Gastrocnemius medialis (tissue), 4 donors: ENCODE measurements at regions not wholly inside any gene's neighbourhood (a gene's known extent, or its start where the extent isn't known, plus 50 kb on each side); places are given as distances from the start of the nearest gene placed in this dataset.

Experiments used
- ATAC-seq, 2 donors: fragments of 150-250 bp; one replicate each; pipeline ENCODE4 v1.9.1; 2016
- DNase-seq, 2 donors: peaks; one replicate each; pipeline ENCODE4 v3.0.0-alpha.2; 2019
- H3K27ac ChIP-seq, 4 donors: fragments of 200-600 bp; sonication (generic); 1 replicate in 1 of 4; 2 replicates in 3 of 4; pipeline ENCODE4 v1.5.1; 2016 to 2018; ENCODE audit warnings: mild to moderate bottlenecking in 2 of 4, moderate library complexity in 1 of 4
- H3K27me3 ChIP-seq, 3 donors: fragments of 200-600 bp; sonication (generic) in 2 of 3; 1 replicate in 1 of 3; 2 replicates in 2 of 3; pipeline versions ENCODE4 v1.5.1 to v1.6.0; 2016 to 2019; ENCODE audit warnings: mild to moderate bottlenecking in 1 of 3, moderate library complexity in 1 of 3
- H3K36me3 ChIP-seq, 2 donors: fragments of 200-600 bp; sonication (generic) in 1 of 2; one replicate each; pipeline ENCODE4 v1.5.1; 2017 to 2018
- H3K4me1 ChIP-seq, 2 donors: fragments of 200-600 bp; sonication (generic) in 1 of 2; one replicate each; pipeline ENCODE4 v1.5.1; 2016 to 2017; ENCODE audit warnings: mild to moderate bottlenecking in 2 of 2
- H3K4me3 ChIP-seq, 4 donors: fragments of 200-600 bp; sonication (generic) in 3 of 4; 1 replicate in 1 of 4; 2 replicates in 3 of 4; pipeline ENCODE4 v1.5.1; 2016 to 2019; ENCODE audit warnings: mild to moderate bottlenecking in 2 of 4
- H3K9me3 ChIP-seq, 3 donors: fragments of 200-600 bp; sonication (generic) in 2 of 3; 1 replicate in 1 of 3; 2 replicates in 2 of 3; pipeline ENCODE4 v1.5.1; 2016 to 2019
- CTCF ChIP-seq, 5 experiments: fragments of 450-650 bp in 3 of 5; fragments of 200-600 bp in 2 of 5; sonication (generic) in 2 of 5; IDR thresholded peaks in 4 of 5; conservative IDR thresholded peaks in 1 of 5; 1 replicate in 4 of 5; 2 replicates in 1 of 5; pipeline ENCODE4 v1.5.1; 2016 to 2019; ENCODE audit warnings: antibody characterized with exemption in 5 of 5, mild to moderate bottlenecking in 3 of 5, moderate library complexity in 3 of 5
- POLR2A ChIP-seq, 2 donors: fragments of 450-650 bp; IDR thresholded peaks; one replicate each; pipeline ENCODE4 v1.6.1; 2017; ENCODE audit warnings: antibody characterized with exemption in 2 of 2, mild to moderate bottlenecking in 2 of 2, moderate library complexity in 2 of 2
- in situ Hi-C, 4 donors: fragments of 200-750 bp; cut with MboI; loops; one replicate each; pipeline versions ENCODE4 v1.15.0 to v1.8.0; 2017; ENCODE audit warnings: low sequenced_read_pairs in 4 of 4
- intact Hi-C: fragments of 100-400 bp; cut with DNase I; formaldehyde crosslinking; loops from one replicate; pipeline ENCODE4 v1.15.1; 2023; ENCODE audit warnings: low total_unique reads

- in situ Hi-C loops, result no loop called here
- Histone ChIP-seq H3K27me3 (no peaks in the 10 kb centered on the region), H3K27ac (no peak overlapping the region), H3K4me3 (no peak overlapping the region), H3K4me1 (no peaks in the 10 kb centered on the region), H3K9me3 (no peaks in the 10 kb centered on the region), H3K36me3 (no peaks in the 10 kb centered on the region)
- TF ChIP-seq CTCF (IDR thresholded peaks at IDR 0.05 in 4 of 5, conservative IDR thresholded peaks at IDR 0.05 in 1 of 5), result no peak
- DNase-seq (no peak), ATAC-seq (no peak)
- intact Hi-C loops, result no loop called here
Measured at GRCh38 chr4:62168681-62169080, 968.6 kb downstream of the ADGRL3 start.

- TF ChIP-seq CTCF (IDR thresholded peaks at IDR 0.05 in 4 of 5, conservative IDR thresholded peaks at IDR 0.05 in 1 of 5), result no peak
- TF ChIP-seq POLR2A (IDR thresholded peaks at IDR 0.05), result no peak
- no peak for DNase-seq
- in situ Hi-C loops, result no loop called here
Measured at GRCh38 chr4:62162606-62163005, 962.5 kb downstream of the ADGRL3 start.

GRCh38 chr4:62161446-62161845 lies 961.3 kb downstream of the ADGRL3 start:
- Histone ChIP-seq H3K27ac (no peak overlapping the region), H3K9me3 (no peaks in the 10 kb centered on the region), H3K4me1 (no peaks in the 10 kb centered on the region), H3K36me3 (no peaks in the 10 kb centered on the region), H3K27me3 (no peaks in the 10 kb centered on the region), H3K4me3 (no peak overlapping the region)
- in situ Hi-C loops (no loop called here), intact Hi-C loops (no loop called here)
- TF ChIP-seq CTCF (IDR thresholded peaks at IDR 0.05 in 4 of 5, conservative IDR thresholded peaks at IDR 0.05 in 1 of 5), result no peak
- no peak for TF ChIP-seq POLR2A (IDR thresholded peaks at IDR 0.05)
- ATAC-seq (no peak), DNase-seq (no peak)

More at GRCh38 chr4:62162606-62163005, 962.5 kb downstream of the ADGRL3 start:
- Histone ChIP-seq H3K36me3 (no peaks in the 10 kb centered on the region), H3K27me3 (no peaks in the 10 kb centered on the region), H3K27ac (no peak overlapping the region), H3K4me3 (no peak overlapping the region), H3K9me3 (no peaks in the 10 kb centered on the region), H3K4me1 (no peaks in the 10 kb centered on the region)
- ATAC-seq, result no peak
- intact Hi-C loops, result no loop called here

GRCh38 chr4:62159876-62160275 lies 959.8 kb downstream of the ADGRL3 start:
- TF ChIP-seq CTCF (IDR thresholded peaks at IDR 0.05 in 4 of 5, conservative IDR thresholded peaks at IDR 0.05 in 1 of 5) (no peak), POLR2A (IDR thresholded peaks at IDR 0.05) (no peak)
- no peak overlapping the region for H3K27ac ChIP-seq
- H3K9me3 ChIP-seq, result no peaks in the 10 kb centered on the region
- no peak for DNase-seq
- H3K4me1 ChIP-seq, result no peaks in the 10 kb centered on the region
- no peaks in the 10 kb centered on the region for H3K36me3 ChIP-seq
- intact Hi-C loops, result no loop called here
- H3K4me3 ChIP-seq, result no peak overlapping the region
- no peaks in the 10 kb centered on the region for H3K27me3 ChIP-seq
- no peak for ATAC-seq
- in situ Hi-C loops, result no loop called here

- Histone ChIP-seq H3K4me1 (no peaks in the 10 kb centered on the region), H3K9me3 (no peaks in the 10 kb centered on the region), H3K36me3 (no peaks in the 10 kb centered on the region), H3K4me3 (no peak overlapping the region), H3K27ac (no peak overlapping the region), H3K27me3 (no peaks in the 10 kb centered on the region)
- in situ Hi-C loops (no loop called here), intact Hi-C loops (no loop called here)
- no peak for ATAC-seq
- no peak for DNase-seq
- no peak for TF ChIP-seq POLR2A (IDR thresholded peaks at IDR 0.05)
- TF ChIP-seq CTCF (IDR thresholded peaks at IDR 0.05 in 4 of 5, conservative IDR thresholded peaks at IDR 0.05 in 1 of 5), result no peak
Measured at GRCh38 chr4:62159306-62159705, 959.2 kb downstream of the ADGRL3 start.
